ENCODE measurements at regions not wholly inside any gene's neighbourhood (a gene's known extent, or its start where the extent isn't known, plus 50 kb on each side); places are given as distances from the start of the nearest gene placed in this dataset.

DNA sequence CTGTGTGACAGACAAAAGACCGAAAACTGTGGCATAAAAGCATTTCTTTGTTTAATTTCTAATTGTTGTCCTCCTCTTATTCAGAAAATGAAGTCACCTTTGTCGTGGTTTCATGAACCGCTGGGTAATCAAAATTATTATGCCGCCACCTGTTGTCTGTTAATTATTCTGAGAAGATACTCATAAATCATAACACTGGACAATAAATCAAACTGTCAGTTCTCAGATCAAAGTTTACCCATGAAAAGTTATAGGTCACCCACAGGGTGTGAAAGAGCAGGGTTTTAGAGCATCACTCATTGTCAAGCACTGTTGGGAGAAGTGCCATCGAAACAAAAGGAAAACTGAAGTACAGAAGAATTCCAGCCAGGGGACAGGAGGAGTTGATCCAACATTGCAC lies 474.3 kb downstream of the NR2F2 start:
- TF ChIP-seq CTCF (IDR thresholded peaks at IDR 0.05; ENCODE audit: poor library complexity) (no peak), EZH2 (IDR thresholded peaks at IDR 0.05; ENCODE audit: borderline replicate concordance) (no peak), EZH2phosphoT487 (IDR thresholded peaks at IDR 0.05; ENCODE audit: low read depth, severe bottlenecking, unreplicated experiment) (no peak)
